ENCODE measurements at regions not wholly inside any gene's neighbourhood (a gene's known extent, or its start where the extent isn't known, plus 50 kb on each side); places are given as distances from the start of the nearest gene placed in this dataset.
"Not testable (repeated sequence)": the region's sequence is repeated elsewhere in the genome, so short reads cannot be mapped to it uniquely, and the experiment has no call there.

GRCh38 chr2:84065857-84066256 is 393.2 kb downstream of the SUCLG1 start:
- DNase-seq (ENCODE audit: low read depth) = no peak
- no peak overlapping the region for H3K4me3 ChIP-seq (ENCODE audit: low read length)
- no peak for TF ChIP-seq CTCF (conservative IDR thresholded peaks at IDR 0.05; ENCODE audit: low read depth, low read length)

- no peak overlapping the region for H3K4me3 ChIP-seq (ENCODE audit: low read length)
- no peak for TF ChIP-seq CTCF (conservative IDR thresholded peaks at IDR 0.05; ENCODE audit: low read depth, low read length)
- no peak for DNase-seq (ENCODE audit: low read depth)
These were observed 401.0 kb downstream of the SUCLG1 start for GRCh38 chr2:84057917-84058560.

GRCh38 chr2:84055816-84056215 is 403.3 kb downstream of the SUCLG1 start:
- H3K4me3 ChIP-seq (ENCODE audit: low read length) = no peak overlapping the region
- DNase-seq (ENCODE audit: low read depth) = no peak
- no peak for TF ChIP-seq CTCF (conservative IDR thresholded peaks at IDR 0.05; ENCODE audit: low read depth, low read length)

- not testable (repeated sequence) for DNase-seq (ENCODE audit: low read depth); H3K4me3 ChIP-seq (ENCODE audit: low read length)
These were observed 404.5 kb downstream of the SUCLG1 start for GRCh38 chr2:84054577-84054976.

- no peak for TF ChIP-seq CTCF (conservative IDR thresholded peaks at IDR 0.05; ENCODE audit: low read depth, low read length)
- H3K4me3 ChIP-seq (ENCODE audit: low read length) = no peak overlapping the region
- DNase-seq (ENCODE audit: low read depth) = no peak
These were observed 406.2 kb downstream of the SUCLG1 start for GRCh38 chr2:84052913-84053312.

- DNase-seq (ENCODE audit: low read depth) = no peak
- H3K4me3 ChIP-seq (ENCODE audit: low read length) = no peak overlapping the region
- no peak for TF ChIP-seq CTCF (conservative IDR thresholded peaks at IDR 0.05; ENCODE audit: low read depth, low read length)
These were observed 407.0 kb downstream of the SUCLG1 start for GRCh38 chr2:84052043-84052442.

GRCh38 chr2:84048964-84049363 is 410.1 kb downstream of the SUCLG1 start:
- H3K4me3 ChIP-seq (ENCODE audit: low read length) = no peak overlapping the region
- no peak for DNase-seq (ENCODE audit: low read depth)
- no peak for TF ChIP-seq CTCF (conservative IDR thresholded peaks at IDR 0.05; ENCODE audit: low read depth, low read length)
